Psoas muscle (tissue), 7 donors: ENCODE measurements at regions not wholly inside any gene's neighbourhood (a gene's known extent, or its start where the extent isn't known, plus 50 kb on each side); places are given as distances from the start of the nearest gene placed in this dataset.

Experiments used
- ATAC-seq, 4 donors: fragments of 200-7000 bp; cut with Tn5 transposase; one replicate each; pipeline ENCODE4 v1.9.1; 2020; ENCODE audit warnings: moderate library complexity in 3 of 4, mild to moderate bottlenecking in 2 of 4
- DNase-seq, 2 donors: peaks; one replicate each; pipeline ENCODE4 v3.0.0-alpha.2; 2020
- H3K27ac ChIP-seq: fragments of 200-600 bp; one replicate; pipeline ENCODE4 v1.8.0; 2022
- H3K27me3 ChIP-seq, 3 donors: fragments of 200-600 bp in 1 of 3; one replicate each; pipeline versions ENCODE4 v1.6.1 to v1.8.0; 2013 to 2022; ENCODE audit warnings: low read length in 2 of 3, mild to moderate bottlenecking in 2 of 3, moderate library complexity in 1 of 3; ENCODE audit not compliant: insufficient read depth in 3 of 3
- H3K36me3 ChIP-seq, 2 donors: fragments of 200-600 bp in 1 of 2; one replicate each; pipeline versions ENCODE4 v1.6.1 to v1.8.0; 2013 to 2022; ENCODE audit warnings: low read depth in 1 of 2, mild to moderate bottlenecking in 1 of 2, moderate library complexity in 1 of 2; ENCODE audit not compliant: insufficient read depth in 1 of 2
- H3K4me1 ChIP-seq: fragments of 200-600 bp; one replicate; pipeline ENCODE4 v1.8.0; 2022
- H3K4me3 ChIP-seq: fragments of 200-600 bp; one replicate; pipeline ENCODE4 v1.8.0; 2022; ENCODE audit warnings: mild to moderate bottlenecking
- H3K9me3 ChIP-seq: fragments of 200-600 bp; one replicate; pipeline ENCODE4 v1.8.0; 2022
- CTCF ChIP-seq: fragments of 200-600 bp; IDR thresholded peaks from one replicate; pipeline ENCODE4 v1.8.0; 2022; ENCODE audit warnings: antibody characterized with exemption
- WGBS, 3 donors: extraction: QIAGEN DNeasy Blood & Tissue Kit; methylation state at CpG; one replicate each; pipeline versions ENCODE4 v1.1.6 to v1.1.7; 2013; 5-methylcytosine and 5-hydroxymethylcytosine counted together
- intact Hi-C, 2 donors: fragments of 100-400 bp; cut with DNase I; formaldehyde crosslinking; loops; one replicate each; pipeline versions ENCODE4 v1.11.0 to v1.14.2; 2022
- donor health status: healthy with polysubstance abuse.
- donor health status: DM: no; HTN: no; CAD: no; lungs with moderate emphysema.
- donor health status: Bipolar disorder and iron deficiency.
- donor health status: healthy.
- donor health status: DM: yes; HTN: yes; CAD: no.
- donor health status: DM: no; HTN: no; CAD: no.
- donor health status: DM: yes; HTN: yes; CAD: no.

- H3K4me1 ChIP-seq: no peaks in the 10 kb centered on the region
- no peak overlapping the region for H3K27ac ChIP-seq
- ATAC-seq (no peak), DNase-seq (no peak)
- intact Hi-C loops: no loop called here
- no peaks in the 10 kb centered on the region for H3K27me3 ChIP-seq
- H3K36me3 ChIP-seq: no peaks in the 10 kb centered on the region
- peaks cover 1% of the 10 kb centered on the region for H3K9me3 ChIP-seq
- TF ChIP-seq CTCF: no peak
- 67 to 80% (median 71%) methylated on average over 3 of the region's 3 CpGs for WGBS, 3 donors
- no peak overlapping the region for H3K4me3 ChIP-seq
Measured at GRCh38 chr1:177547200-177547599, 376.4 kb downstream of the BRINP2 start.

GRCh38 chr1:177546346-177546745, 375.6 kb downstream of the BRINP2 start:
- ATAC-seq: no peak
- no peak for DNase-seq
- Histone ChIP-seq H3K9me3 (no peaks in the 10 kb centered on the region), H3K4me3 (no peak overlapping the region), H3K4me1 (no peaks in the 10 kb centered on the region), H3K36me3 (no peaks in the 10 kb centered on the region), H3K27me3 (no peaks in the 10 kb centered on the region), H3K27ac (no peak overlapping the region)
- TF ChIP-seq CTCF: no peak
- intact Hi-C loops: no loop called here

GRCh38 chr1:177526201-177526600, 355.4 kb downstream of the BRINP2 start:
- intact Hi-C loops: no loop called here
- DNase-seq (no peak), ATAC-seq (no peak)
- no peak for TF ChIP-seq CTCF
- Histone ChIP-seq H3K9me3 (no peaks in the 10 kb centered on the region), H3K4me3 (no peak overlapping the region), H3K27ac (no peak overlapping the region), H3K4me1 (no peaks in the 10 kb centered on the region), H3K36me3 (no peaks in the 10 kb centered on the region), H3K27me3 (no peaks in the 10 kb centered on the region)
- WGBS, 3 donors: 95 to 100% (median 98%) methylated on average over 1 of the region's 1 CpG

- no peak for DNase-seq
- TF ChIP-seq CTCF: no peak
- Histone ChIP-seq H3K4me3 (no peak overlapping the region), H3K27me3 (no peaks in the 10 kb centered on the region), H3K9me3 (no peaks in the 10 kb centered on the region), H3K4me1 (no peaks in the 10 kb centered on the region), H3K27ac (no peak overlapping the region), H3K36me3 (no peaks in the 10 kb centered on the region)
- WGBS, 3 donors: 71 to 81% (median 78%) methylated on average over 2 of the region's 2 CpGs
- ATAC-seq: no peak
- intact Hi-C loops: no loop called here
Measured at GRCh38 chr1:177525176-177525575, 354.4 kb downstream of the BRINP2 start.

- no peak for DNase-seq
- no peak for ATAC-seq
- Histone ChIP-seq H3K27ac (no peak overlapping the region), H3K27me3 (no peaks in the 10 kb centered on the region), H3K4me3 (no peak overlapping the region), H3K36me3 (no peaks in the 10 kb centered on the region), H3K9me3 (no peaks in the 10 kb centered on the region), H3K4me1 (no peaks in the 10 kb centered on the region)
- no peak for TF ChIP-seq CTCF
- WGBS, 3 donors: 53 to 58% (median 57%) methylated on average over 3 of the region's 3 CpGs
- intact Hi-C loops: no loop called here
Measured at GRCh38 chr1:177517546-177517945, 346.8 kb downstream of the BRINP2 start.
